Chondrocyte (in vitro differentiated cells): ENCODE measurements at regions not wholly inside any gene's neighbourhood (a gene's known extent, or its start where the extent isn't known, plus 50 kb on each side); places are given as distances from the start of the nearest gene placed in this dataset.

ENCODE experiments used
- DNase-seq: peaks from one replicate; pipeline ENCODE4 v3.0.0; 2021; ENCODE audit warnings: mixed read lengths, low spot score
- H3K27ac Mint-ChIP-seq: one replicate; pipeline ENCODE4 v1.8.0; 2021; ENCODE audit warnings: mild to moderate bottlenecking, moderate library complexity, mixed read lengths; ENCODE audit not compliant: unreplicated experiment
- H3K27me3 Mint-ChIP-seq: 2 replicates; pipeline ENCODE4 v1.8.0; 2021; ENCODE audit warnings: low read depth, mixed read lengths
- H3K36me3 Mint-ChIP-seq: 2 replicates; pipeline ENCODE4 v1.8.0; 2021; ENCODE audit warnings: low read depth, mixed read lengths
- H3K4me1 Mint-ChIP-seq: 2 replicates; pipeline ENCODE4 v1.8.0; 2021; ENCODE audit warnings: low read depth, mild to moderate bottlenecking, mixed read lengths
- H3K4me3 Mint-ChIP-seq: one replicate; pipeline ENCODE4 v1.8.0; 2021; ENCODE audit warnings: mild to moderate bottlenecking, moderate library complexity, mixed read lengths; ENCODE audit not compliant: unreplicated experiment
- H3K9me3 Mint-ChIP-seq: 2 replicates; pipeline ENCODE4 v1.8.0; 2021; ENCODE audit warnings: low read depth, mixed read lengths
- TF ChIP-seq, protein P1 (sequence below): fragments of 200-600 bp; sonication (generic); IDR thresholded peaks from 2 replicates; pipeline ENCODE4 v1.5.0; 2021; ENCODE audit warnings: antibody characterized with exemption, mild to moderate bottlenecking, moderate library complexity

GRCh38 chr1:91073299-91073698, 51.5 kb upstream of the ZNF644 start:
- Mint-ChIP-seq H3K4me1 (no peaks in the 10 kb centered on the region), H3K9me3 (no peaks in the 10 kb centered on the region), H3K4me3 (no peak overlapping the region), H3K27ac (no peak overlapping the region), H3K27me3 (no peaks in the 10 kb centered on the region), H3K36me3 (no peaks in the 10 kb centered on the region)
- no peak for DNase-seq
- TF ChIP-seq, protein P1, sequence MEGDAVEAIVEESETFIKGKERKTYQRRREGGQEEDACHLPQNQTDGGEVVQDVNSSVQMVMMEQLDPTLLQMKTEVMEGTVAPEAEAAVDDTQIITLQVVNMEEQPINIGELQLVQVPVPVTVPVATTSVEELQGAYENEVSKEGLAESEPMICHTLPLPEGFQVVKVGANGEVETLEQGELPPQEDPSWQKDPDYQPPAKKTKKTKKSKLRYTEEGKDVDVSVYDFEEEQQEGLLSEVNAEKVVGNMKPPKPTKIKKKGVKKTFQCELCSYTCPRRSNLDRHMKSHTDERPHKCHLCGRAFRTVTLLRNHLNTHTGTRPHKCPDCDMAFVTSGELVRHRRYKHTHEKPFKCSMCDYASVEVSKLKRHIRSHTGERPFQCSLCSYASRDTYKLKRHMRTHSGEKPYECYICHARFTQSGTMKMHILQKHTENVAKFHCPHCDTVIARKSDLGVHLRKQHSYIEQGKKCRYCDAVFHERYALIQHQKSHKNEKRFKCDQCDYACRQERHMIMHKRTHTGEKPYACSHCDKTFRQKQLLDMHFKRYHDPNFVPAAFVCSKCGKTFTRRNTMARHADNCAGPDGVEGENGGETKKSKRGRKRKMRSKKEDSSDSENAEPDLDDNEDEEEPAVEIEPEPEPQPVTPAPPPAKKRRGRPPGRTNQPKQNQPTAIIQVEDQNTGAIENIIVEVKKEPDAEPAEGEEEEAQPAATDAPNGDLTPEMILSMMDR: no peak

DNA sequence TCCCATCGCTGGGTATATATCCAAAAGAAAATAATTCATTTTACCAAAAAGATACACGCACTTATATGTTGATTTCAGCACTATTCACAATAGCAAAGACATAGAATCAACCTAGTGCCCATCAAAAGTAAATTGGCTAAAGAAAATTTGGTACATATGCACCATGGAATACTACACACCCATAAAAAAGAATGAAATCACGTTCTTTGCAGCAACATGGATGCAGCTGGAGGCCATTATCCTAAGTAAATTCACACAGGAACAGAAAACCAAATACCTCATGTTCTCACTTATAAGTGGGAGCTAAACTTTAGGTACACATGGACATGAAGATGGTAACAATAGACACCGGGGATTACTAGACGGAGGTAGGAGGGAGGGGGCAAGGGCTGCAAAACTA, 50.0 kb upstream of the ZNF644 start:
- no peak for DNase-seq
- H3K27ac Mint-ChIP-seq: no peak overlapping the region
- H3K9me3 Mint-ChIP-seq: no peaks in the 10 kb centered on the region
- no peak overlapping the region for H3K4me3 Mint-ChIP-seq
- H3K4me1 Mint-ChIP-seq: no peaks in the 10 kb centered on the region
- no peaks in the 10 kb centered on the region for H3K27me3 Mint-ChIP-seq
- no peaks in the 10 kb centered on the region for H3K36me3 Mint-ChIP-seq
- TF ChIP-seq, protein P1: no peak
